NB4 (cell line): ENCODE measurements at regions not wholly inside any gene's neighbourhood (a gene's known extent, or its start where the extent isn't known, plus 50 kb on each side); places are given as distances from the start of the nearest gene placed in this dataset.

Experiments used
- CTCF ChIP-seq: IDR thresholded peaks from one replicate; pipeline ENCODE4 v1.5.1; 2012; ENCODE audit warnings: low read depth, low read length
- MAX ChIP-seq: IDR thresholded peaks from 2 replicates; pipeline ENCODE4 v1.6.1; 2011; ENCODE audit warnings: low read depth, low read length
- MYC ChIP-seq: IDR thresholded peaks from 2 replicates; pipeline ENCODE4 v1.6.1; 2011; ENCODE audit warnings: low read depth, low read length

GRCh38 chr9:11142965-11143738, 530.4 kb upstream of the PTPRD start:
- TF ChIP-seq CTCF: no peak
- TF ChIP-seq MAX: no peak
- no peak for TF ChIP-seq MYC
